HEK293 (cell line): ENCODE measurements at regions not wholly inside any gene's neighbourhood (a gene's known extent, or its start where the extent isn't known, plus 50 kb on each side); places are given as distances from the start of the nearest gene placed in this dataset.

Experiments used
- CTCF ChIA-PET: fragments of 350-600 bp; formaldehyde crosslinking; extraction: SDS; loops from one replicate; lab custom pipeline; 2021; ENCODE audit warnings: antibody characterized with exemption; lab: Yijun Ruan, JAX
- POLR2A ChIA-PET: fragments of 300-600 bp; formaldehyde crosslinking; extraction: SDS; loops from one replicate; lab custom pipeline; 2020; ENCODE audit warnings: antibody characterized with exemption, inconsistent platforms; lab: Yijun Ruan, JAX
- H3K27ac ChIP-seq: fragments of 200-500 bp; sonication (Bioruptor generic); 2 replicates; pipeline ENCODE4 v1.5.1; 2014; ENCODE audit warnings: low read depth, low read length, control low read depth, inconsistent platforms; ENCODE audit errors: extremely low read depth
- H3K36me3 ChIP-seq, 2 experiments: fragments of 200-500 bp in 1 of 2; sonication (Bioruptor generic) in 1 of 2; 1 replicate in 1 of 2; 2 replicates in 1 of 2; pipeline ENCODE4 v1.5.1; 2014 to 2017; ENCODE audit warnings: inconsistent platforms in 2 of 2, low read length in 2 of 2; ENCODE audit not compliant: control insufficient read depth in 2 of 2, insufficient read depth in 1 of 2
- H3K4me1 ChIP-seq: fragments of 200-500 bp; sonication (Bioruptor generic); 2 replicates; pipeline ENCODE4 v1.5.1; 2014; ENCODE audit warnings: mild to moderate bottlenecking, low read length, inconsistent platforms; ENCODE audit not compliant: control insufficient read depth, insufficient read depth
- H3K4me3 ChIP-seq: 2 replicates; pipeline ENCODE4 v1.5.1; 2011; ENCODE audit warnings: low read depth, mild to moderate bottlenecking, control low read depth, low read length, moderate library complexity
- H3K9me3 ChIP-seq: fragments of 200-500 bp; sonication (Bioruptor generic); 2 replicates; pipeline ENCODE4 v1.5.1; 2014; ENCODE audit warnings: low read depth, low read length, inconsistent platforms; ENCODE audit not compliant: control insufficient read depth, insufficient read depth
- OSR2 ChIP-seq: fragments of 450-650 bp; formaldehyde crosslinking; IDR thresholded peaks from 2 replicates; pipeline ENCODE4 v1.5.1; 2016; ENCODE audit warnings: missing biosample characterization, missing genetic modification characterization
- PRDM1 ChIP-seq: fragments of 450-650 bp; formaldehyde crosslinking; IDR thresholded peaks from 2 replicates; pipeline ENCODE4; 2016; ENCODE audit warnings: missing biosample characterization, missing genetic modification characterization
- RBAK ChIP-seq: fragments of 450-650 bp; formaldehyde crosslinking; IDR thresholded peaks from 2 replicates; pipeline ENCODE4 v1.5.1; 2016; ENCODE audit warnings: missing biosample characterization, missing genetic modification characterization
- SALL2 ChIP-seq: fragments of 450-650 bp; formaldehyde crosslinking; IDR thresholded peaks from 2 replicates; pipeline ENCODE4 v1.5.0; 2017; ENCODE audit warnings: missing biosample characterization, mild to moderate bottlenecking, missing genetic modification characterization, borderline replicate concordance
- SCRT2 ChIP-seq: fragments of 450-650 bp; formaldehyde crosslinking; IDR thresholded peaks from 2 replicates; pipeline ENCODE4 v1.5.1; 2016; ENCODE audit warnings: missing biosample characterization, missing genetic modification characterization
- ZBTB20 ChIP-seq: fragments of 450-650 bp; formaldehyde crosslinking; IDR thresholded peaks from 2 replicates; pipeline ENCODE4 v1.5.1; 2016; ENCODE audit warnings: missing biosample characterization, missing genetic modification characterization
- ZBTB49 ChIP-seq: fragments of 450-650 bp; formaldehyde crosslinking; IDR thresholded peaks from 2 replicates; pipeline ENCODE4 v1.5.1; 2016; ENCODE audit warnings: missing biosample characterization, missing genetic modification characterization, low read depth
- ZNF324 ChIP-seq: fragments of 450-650 bp; formaldehyde crosslinking; IDR thresholded peaks from 2 replicates; pipeline ENCODE4 v1.5.1; 2016; ENCODE audit warnings: missing biosample characterization, missing genetic modification characterization
- ZNF341 ChIP-seq: fragments of 450-650 bp; formaldehyde crosslinking; IDR thresholded peaks from 2 replicates; pipeline ENCODE4; 2016; ENCODE audit warnings: low read depth, missing biosample characterization, missing genetic modification characterization
- ZNF362 ChIP-seq: fragments of 450-650 bp; formaldehyde crosslinking; IDR thresholded peaks from 2 replicates; pipeline ENCODE4 v1.5.1; 2016; ENCODE audit warnings: missing biosample characterization, missing genetic modification characterization
- ZNF394 ChIP-seq: fragments of 450-650 bp; formaldehyde crosslinking; IDR thresholded peaks from 2 replicates; pipeline ENCODE4 v1.5.1; 2016; ENCODE audit warnings: missing biosample characterization, missing genetic modification characterization, mild to moderate bottlenecking, moderate library complexity, borderline replicate concordance
- ZNF416 ChIP-seq: fragments of 450-650 bp; formaldehyde crosslinking; IDR thresholded peaks from 2 replicates; pipeline ENCODE4 v1.5.1; 2016; ENCODE audit warnings: missing biosample characterization, missing genetic modification characterization
- ZNF555 ChIP-seq: fragments of 450-650 bp; formaldehyde crosslinking; conservative IDR thresholded peaks from 2 replicates; pipeline ENCODE4 v1.5.1; 2017; ENCODE audit warnings: missing biosample characterization, mild to moderate bottlenecking, missing genetic modification characterization, inconsistent platforms
- ZNF645 ChIP-seq: fragments of 450-650 bp; formaldehyde crosslinking; IDR thresholded peaks from 2 replicates; pipeline ENCODE4; 2016; ENCODE audit warnings: missing biosample characterization, missing genetic modification characterization
- ZNF692 ChIP-seq: fragments of 450-650 bp; formaldehyde crosslinking; IDR thresholded peaks from 2 replicates; pipeline ENCODE4 v1.5.1; 2016; ENCODE audit warnings: missing biosample characterization, missing genetic modification characterization
- ZNF707 ChIP-seq: fragments of 450-650 bp; formaldehyde crosslinking; IDR thresholded peaks from 2 replicates; pipeline ENCODE4 v1.5.1; 2016; ENCODE audit warnings: missing biosample characterization, missing genetic modification characterization
- ZNF777 ChIP-seq: fragments of 450-650 bp; formaldehyde crosslinking; IDR thresholded peaks from 2 replicates; pipeline ENCODE4 v1.5.1; 2017; ENCODE audit warnings: missing biosample characterization, missing genetic modification characterization, borderline replicate concordance

- TF ChIP-seq ZNF341 (no peak), ZBTB20 (tag by site-specific recombination) (no peak), SCRT2 (tag by site-specific recombination) (no peak), OSR2 (tag by site-specific recombination) (no peak), RBAK (tag by site-specific recombination) (no peak), ZNF362 (tag by site-specific recombination) (no peak), ZNF707 (tag by site-specific recombination) (no peak), ZBTB49 (tag by site-specific recombination) (no peak), ZNF645 (tag by site-specific recombination) (no peak), ZNF777 (tag by site-specific recombination) (no peak), ZNF692 (no peak), ZNF555 (tag by site-specific recombination) (no peak)
- Histone ChIP-seq H3K4me3 (no peak overlapping the region), H3K27ac (no peak overlapping the region), H3K4me1 (no peaks in the 10 kb centered on the region), H3K36me3 (no peaks in the 10 kb centered on the region), H3K9me3 (no peaks in the 10 kb centered on the region; the same call in 1 of the 2 replicates)
- ChIA-PET POLR2A (no interaction called here), CTCF (no interaction called here)
Observed at GRCh38 chrX:94901849-94902248, 1227.8 kb downstream of the FAM133A start.

- POLR2A ChIA-PET, result no interaction called here
Observed at GRCh38 chrX:94908171-94908570, 1234.2 kb downstream of the FAM133A start.

More at GRCh38 chrX:94908171-94908570, 1234.2 kb downstream of the FAM133A start:
- Histone ChIP-seq H3K27ac (no peak overlapping the region), H3K4me3 (no peak overlapping the region), H3K4me1 (no peaks in the 10 kb centered on the region), H3K36me3 (no peaks in the 10 kb centered on the region), H3K9me3 (no peaks in the 10 kb centered on the region)
- CTCF ChIA-PET, result no interaction called here
- TF ChIP-seq ZNF416 (tag by site-specific recombination) (no peak), ZNF692 (no peak), PRDM1 (no peak), ZNF362 (tag by site-specific recombination) (no peak), ZNF324 (no peak), ZNF394 (tag by site-specific recombination) (no peak), SALL2 (tag by site-specific recombination) (no peak)
